HEK293T (cell line): ENCODE measurements at regions not wholly inside any gene's neighbourhood (a gene's known extent, or its start where the extent isn't known, plus 50 kb on each side); places are given as distances from the start of the nearest gene placed in this dataset.

Source experiments
- ARNT ChIP-seq: fragments of 450-650 bp; IDR thresholded peaks from 2 replicates; pipeline ENCODE4 v1.6.1; 2017; ENCODE audit warnings: mild to moderate bottlenecking
- FOXM1 ChIP-seq: fragments of 450-650 bp; IDR thresholded peaks from 2 replicates; pipeline ENCODE4 v1.6.1; 2017; ENCODE audit warnings: mild to moderate bottlenecking, borderline replicate concordance
- SP1 ChIP-seq: fragments of 450-650 bp; IDR thresholded peaks from 2 replicates; pipeline ENCODE4 v1.6.1; 2017

GRCh38 chr9:118896324-118897000 lies 472.8 kb downstream of the BRINP1 start:
- no peak for TF ChIP-seq SP1
- TF ChIP-seq FOXM1, result no peak
- no peak for TF ChIP-seq ARNT
